PC-9 (cell line): ENCODE measurements at regions not wholly inside any gene's neighbourhood (a gene's known extent, or its start where the extent isn't known, plus 50 kb on each side); places are given as distances from the start of the nearest gene placed in this dataset.

Source experiments
- BruUV-seq: library from RNA; stranded (reverse); fragments of 400-500 nt; replicated peaks from 2 replicates; lab custom pipeline; 2021; lab: Mats Ljungman, UMichigan
- CTCF ChIA-PET: fragments of 300-600 bp; sonication (Branson Sonifier 250); formaldehyde crosslinking; loops from one replicate; lab custom pipeline; 2022; ENCODE audit warnings: antibody characterized with exemption; lab: Charles Lee
- POLR2A ChIA-PET: fragments of 300-600 bp; sonication (Branson Sonifier 250); formaldehyde crosslinking; loops from one replicate; lab custom pipeline; 2022; ENCODE audit warnings: antibody characterized with exemption; ENCODE audit not compliant: unreplicated experiment; lab: Charles Lee
- DNase-seq, 2 experiments: peaks; one replicate each; pipeline versions ENCODE4 v3.0.0 to v3.0.0-alpha.2; 2015 to 2022; ENCODE audit warnings: mixed read lengths in 1 of 2
- H2AFZ ChIP-seq: fragments of 200-600 bp; sonication (generic); 2 replicates; pipeline ENCODE4 v1.8.1; 2017; ENCODE audit warnings: antibody characterized with exemption
- H3F3A ChIP-seq: fragments of 200-600 bp; sonication (generic); 2 replicates; pipeline ENCODE4 v1.8.1; 2017; ENCODE audit warnings: antibody characterized with exemption, mild to moderate bottlenecking, low read depth; ENCODE audit not compliant: insufficient read depth
- H3K27ac ChIP-seq: fragments of 200-600 bp; sonication (generic); 2 replicates; pipeline ENCODE4 v1.6.1; 2016; ENCODE audit warnings: mixed run types
- H3K27me3 ChIP-seq: fragments of 200-600 bp; sonication (generic); 2 replicates; pipeline ENCODE4 v1.6.1; 2016; ENCODE audit warnings: low read depth, mixed run types; ENCODE audit not compliant: insufficient read depth
- H3K36me3 ChIP-seq: fragments of 200-600 bp; sonication (generic); 2 replicates; pipeline ENCODE4 v1.6.1; 2016; ENCODE audit warnings: low read depth, mixed run types
- H3K4me1 ChIP-seq: fragments of 200-600 bp; sonication (generic); replicated peaks from 2 replicates; pipeline ENCODE4 v1.6.1; 2016; ENCODE audit warnings: mixed run types; ENCODE audit not compliant: insufficient read depth
- H3K4me2 ChIP-seq: fragments of 200-600 bp; sonication (generic); 2 replicates; pipeline ENCODE4 v1.6.1; 2017; ENCODE audit warnings: mixed run types
- H3K4me3 ChIP-seq: fragments of 200-600 bp; sonication (generic); 2 replicates; pipeline ENCODE4 v1.6.1; 2016; ENCODE audit warnings: mixed run types
- H3K79me2 ChIP-seq: fragments of 200-600 bp; sonication (generic); 2 replicates; pipeline ENCODE4 v1.6.1; 2017; ENCODE audit warnings: low read depth, mixed run types
- H3K9me2 ChIP-seq: fragments of 200-600 bp; sonication (generic); 2 replicates; pipeline ENCODE4 v1.8.1; 2017; ENCODE audit warnings: mild to moderate bottlenecking; ENCODE audit not compliant: insufficient read depth
- H3K9me3 ChIP-seq: fragments of 200-600 bp; sonication (generic); 2 replicates; pipeline ENCODE4 v1.8.1; 2016; ENCODE audit warnings: low read depth; ENCODE audit not compliant: insufficient read depth
- H4K20me1 ChIP-seq: fragments of 200-600 bp; sonication (generic); 2 replicates; pipeline ENCODE4 v1.8.1; 2017; ENCODE audit not compliant: insufficient read depth
- CTCF ChIP-seq: fragments of 200-600 bp; sonication (generic); conservative IDR thresholded peaks from 2 replicates; pipeline ENCODE4 v1.6.1; 2017; ENCODE audit warnings: mixed run types, antibody characterized with exemption, mild to moderate bottlenecking, moderate library complexity
- EZH2 ChIP-seq: fragments of 200-600 bp; sonication (generic); IDR thresholded peaks from 2 replicates; pipeline ENCODE4 v1.8.0; 2017; ENCODE audit warnings: antibody characterized with exemption, low read depth
- intact Hi-C: fragments of 100-400 bp; cut with micrococcal nuclease; formaldehyde crosslinking; loops from one replicate; pipeline ENCODE4 v1.10.0; 2022; ENCODE audit not compliant: unreplicated experiment

GRCh38 chr10:32148864-32149251, 92.6 kb upstream of the KIF5B start:
- H3K36me3 ChIP-seq = no peaks in the 10 kb centered on the region
- H3K4me2 ChIP-seq = no peak overlapping the region
- ChIA-PET CTCF (interaction anchor here (0.6 kb wide), 1 partner anchor 98 kb away, joined by 3 read pairs; no protein-coding TSS in a partner anchor), POLR2A (interaction anchor here (0.6 kb wide), 1 partner anchor 866 kb away, joined by 4 read pairs; no protein-coding TSS in a partner anchor)
- no peaks in the 10 kb centered on the region for H3K9me3 ChIP-seq
- TF ChIP-seq EZH2 = no peak
- TF ChIP-seq CTCF = no peak
- no peaks in the 10 kb centered on the region for H4K20me1 ChIP-seq
- no peak overlapping the region for H3K4me3 ChIP-seq
- no peak overlapping the region for H2AFZ ChIP-seq
- no TSS peak for BruUV-seq
- H3F3A ChIP-seq = peaks cover 6% of the 10 kb centered on the region; the same call in 1 of the 2 replicates
- intact Hi-C loops = no loop called here
- 0 out of 2 replicates have a peak overlapping the region, but pooled peaks have one; percentile 20 for H3K27ac ChIP-seq
- no peak for DNase-seq
- H3K9me2 ChIP-seq = no peaks in the 10 kb centered on the region
- H3K27me3 ChIP-seq = no peaks in the 10 kb centered on the region
- peaks cover 12% of the 10 kb centered on the region for H3K4me1 ChIP-seq
- H3K79me2 ChIP-seq = no peaks in the 10 kb centered on the region

GRCh38 chr10:32147730-32148129, 91.5 kb upstream of the KIF5B start:
- no peak overlapping the region for H3K4me2 ChIP-seq
- H3F3A ChIP-seq = peaks cover 6% of the 10 kb centered on the region; the same call in 1 of the 2 replicates
- H3K4me3 ChIP-seq = no peak overlapping the region
- TF ChIP-seq EZH2 = no peak
- TF ChIP-seq CTCF = no peak
- H3K27me3 ChIP-seq = no peaks in the 10 kb centered on the region
- no peak overlapping the region for H3K27ac ChIP-seq
- CTCF ChIA-PET = no interaction called here
- no peaks in the 10 kb centered on the region for H4K20me1 ChIP-seq
- H3K9me2 ChIP-seq = no peaks in the 10 kb centered on the region
- no peaks in the 10 kb centered on the region for H3K36me3 ChIP-seq
- POLR2A ChIA-PET = no interaction called here
- no peaks in the 10 kb centered on the region for H3K79me2 ChIP-seq
- no TSS peak for BruUV-seq
- no peak overlapping the region for H2AFZ ChIP-seq
- no peak for DNase-seq
- no peaks in the 10 kb centered on the region for H3K9me3 ChIP-seq
- intact Hi-C loops = no loop called here
- H3K4me1 ChIP-seq = peaks cover 12% of the 10 kb centered on the region

- H3K4me3 ChIP-seq = no peak overlapping the region
- TF ChIP-seq EZH2 (no peak), CTCF (no peak)
- BruUV-seq = no TSS peak
- no peaks in the 10 kb centered on the region for H3K36me3 ChIP-seq
- no peaks in the 10 kb centered on the region for H3K9me2 ChIP-seq
- H3K27ac ChIP-seq = no peak overlapping the region
- no peak overlapping the region for H2AFZ ChIP-seq
- DNase-seq = no peak
- peaks cover 6% of the 10 kb centered on the region; the same call in 1 of the 2 replicates for H3F3A ChIP-seq
- no peak overlapping the region for H3K4me2 ChIP-seq
- POLR2A ChIA-PET = no interaction called here
- H3K9me3 ChIP-seq = no peaks in the 10 kb centered on the region
- CTCF ChIA-PET = no interaction called here
- H3K79me2 ChIP-seq = no peaks in the 10 kb centered on the region
- intact Hi-C loops = no loop called here
- no peaks in the 10 kb centered on the region for H3K27me3 ChIP-seq
- H4K20me1 ChIP-seq = no peaks in the 10 kb centered on the region
- peaks cover 12% of the 10 kb centered on the region for H3K4me1 ChIP-seq
Measured at GRCh38 chr10:32146166-32146565, 89.9 kb upstream of the KIF5B start.
